GM18858 (cell line): ENCODE measurements at regions not wholly inside any gene's neighbourhood (a gene's known extent, or its start where the extent isn't known, plus 50 kb on each side); places are given as distances from the start of the nearest gene placed in this dataset.

Source experiments
- ATAC-seq: cut with Tn5 transposase; IDR thresholded peaks from one replicate; pipeline ENCODE4 v1.9.1; 2021; ENCODE audit not compliant: unreplicated experiment

DNA sequence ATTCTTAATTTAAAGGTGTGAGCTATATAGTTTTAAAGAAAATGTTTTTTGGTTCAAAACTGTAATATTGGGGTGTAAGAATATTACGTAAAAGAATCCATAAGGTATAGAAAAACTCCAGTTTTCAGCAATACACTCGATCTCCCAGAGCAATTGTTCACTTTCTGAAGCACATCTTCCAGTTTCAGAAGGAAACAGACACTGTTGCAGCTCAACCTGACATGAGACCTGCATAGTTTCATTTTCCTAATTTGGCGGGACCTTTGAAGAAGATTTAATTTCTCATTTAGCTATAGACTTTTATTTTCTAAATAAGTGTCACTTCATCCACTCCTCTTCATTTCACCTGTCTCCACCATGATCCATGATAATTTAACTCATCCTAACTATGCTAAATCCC, 281.5 kb downstream of the HTR1B start:
- ATAC-seq: no peak

DNA sequence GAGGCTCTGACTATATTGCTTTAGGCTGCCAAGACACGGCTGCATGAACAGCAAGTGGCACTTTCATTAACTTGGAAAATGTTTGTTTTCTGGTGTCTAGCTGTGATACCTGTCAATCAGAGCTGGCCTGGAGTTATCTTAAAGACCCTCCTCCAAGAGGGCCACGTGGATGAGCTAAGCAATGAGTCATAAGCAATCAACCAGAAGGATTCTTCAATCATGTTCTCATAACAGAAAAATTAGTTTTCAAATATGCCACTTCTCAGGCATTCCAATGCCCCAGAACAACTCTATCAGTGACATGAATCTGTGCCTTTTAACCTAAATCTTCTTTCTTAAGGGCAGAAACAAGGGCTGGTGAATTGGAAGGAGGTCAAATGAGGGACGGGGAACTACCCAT, 283.0 kb downstream of the HTR1B start:
- no peak for ATAC-seq

DNA sequence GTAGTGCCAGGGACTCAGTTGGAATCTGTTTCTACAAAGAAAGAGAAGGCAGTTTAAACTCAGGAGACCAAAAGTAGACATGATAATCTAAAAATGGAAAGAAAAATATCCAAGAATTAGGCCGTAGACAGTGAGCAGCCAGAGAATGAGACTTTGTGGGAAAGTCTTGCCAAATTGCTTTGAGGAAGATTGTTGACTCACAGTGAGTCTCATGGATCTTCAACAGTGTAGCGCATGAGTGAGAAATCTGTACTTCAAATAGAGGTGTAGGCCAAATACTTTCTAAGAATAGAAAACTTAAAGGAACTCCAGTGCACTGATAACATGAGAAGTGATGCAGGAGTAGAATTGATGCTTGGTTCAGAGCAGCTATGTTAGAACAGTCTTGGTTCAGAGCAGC, 284.5 kb downstream of the HTR1B start:
- ATAC-seq: no peak

GRCh38 chr6:77177470-77177869, 285.8 kb downstream of the HTR1B start:
- ATAC-seq: no peak

DNA sequence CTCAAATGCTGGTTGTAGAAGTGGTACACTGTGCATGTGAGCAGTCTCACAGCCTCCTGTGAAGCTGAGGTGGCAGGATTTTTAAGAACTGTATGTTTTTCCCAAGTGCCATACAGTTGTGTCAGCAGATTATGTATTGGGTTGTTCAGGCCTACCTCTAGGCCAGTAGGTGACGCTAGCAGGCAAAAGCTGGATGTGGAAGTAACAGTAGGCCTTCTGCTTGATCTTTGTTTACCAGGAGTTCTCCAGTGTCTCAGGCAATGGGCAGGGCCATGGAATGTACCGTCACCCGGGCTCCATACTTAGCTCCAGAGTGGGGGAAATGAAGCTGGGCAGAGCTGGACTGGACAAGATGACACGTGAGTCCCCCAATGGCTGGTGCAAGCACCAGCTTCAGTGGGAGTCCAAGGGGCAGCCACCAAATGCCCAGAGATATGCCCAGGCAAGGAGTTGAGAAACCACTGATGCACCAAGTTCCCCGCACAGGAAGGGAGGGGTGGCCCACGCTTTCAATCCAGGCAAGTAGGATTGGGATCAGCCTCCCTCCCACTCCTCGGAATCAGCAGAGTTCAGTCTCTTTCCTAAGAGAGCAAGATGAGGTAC, 289.7 kb downstream of the HTR1B start:
- ATAC-seq: no peak

DNA sequence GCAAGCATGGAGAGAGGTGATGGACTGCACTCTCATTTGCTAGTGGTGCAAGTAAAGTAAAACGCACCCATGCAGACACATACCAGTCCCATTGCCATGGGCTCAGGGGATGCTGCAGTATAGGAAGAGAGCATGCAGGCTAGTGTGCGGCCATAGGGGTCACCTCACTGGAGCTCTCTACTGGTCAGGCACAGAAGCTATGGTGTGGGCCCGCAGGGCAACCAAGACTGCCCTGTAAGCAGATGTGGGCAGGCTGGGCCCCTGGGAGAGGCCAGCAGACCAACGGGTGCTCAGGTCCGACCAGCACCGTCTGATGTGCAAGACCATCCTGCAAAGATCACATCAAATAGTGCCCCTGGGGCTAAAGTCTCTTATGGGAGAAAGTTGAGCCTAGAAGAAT, 290.7 kb downstream of the HTR1B start:
- ATAC-seq: no peak

- ATAC-seq: no peak
Measured at GRCh38 chr6:77159730-77160129, 303.6 kb downstream of the HTR1B start.

GRCh38 chr6:77151241-77151640, 312.1 kb downstream of the HTR1B start:
- no peak for ATAC-seq

DNA sequence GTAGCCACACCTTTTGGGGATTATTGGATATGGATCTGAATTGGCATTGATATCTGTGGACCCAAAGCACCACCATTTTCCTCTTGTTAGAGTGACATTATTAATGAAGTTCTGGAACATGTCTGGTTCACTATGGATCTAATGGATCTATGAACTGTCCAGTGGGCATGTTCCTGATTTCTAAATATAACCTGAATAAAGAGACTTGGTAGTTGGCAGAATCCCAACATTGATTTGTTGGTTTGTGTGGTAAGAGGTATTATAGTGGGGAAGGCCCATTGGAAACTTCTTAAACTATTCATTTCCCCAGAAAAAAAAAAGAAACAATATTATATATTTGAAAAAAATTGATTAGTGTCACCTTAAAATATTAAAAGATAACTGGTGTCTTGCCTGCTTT, 312.6 kb downstream of the HTR1B start:
- no peak for ATAC-seq

- ATAC-seq: no peak
Measured at GRCh38 chr6:77145244-77145643, 318.0 kb downstream of the HTR1B start.

- ATAC-seq: no peak
Measured at GRCh38 chr6:77143659-77144447, 319.4 kb downstream of the HTR1B start.

GRCh38 chr6:77136086-77136485, 327.2 kb downstream of the HTR1B start:
- no peak for ATAC-seq

DNA sequence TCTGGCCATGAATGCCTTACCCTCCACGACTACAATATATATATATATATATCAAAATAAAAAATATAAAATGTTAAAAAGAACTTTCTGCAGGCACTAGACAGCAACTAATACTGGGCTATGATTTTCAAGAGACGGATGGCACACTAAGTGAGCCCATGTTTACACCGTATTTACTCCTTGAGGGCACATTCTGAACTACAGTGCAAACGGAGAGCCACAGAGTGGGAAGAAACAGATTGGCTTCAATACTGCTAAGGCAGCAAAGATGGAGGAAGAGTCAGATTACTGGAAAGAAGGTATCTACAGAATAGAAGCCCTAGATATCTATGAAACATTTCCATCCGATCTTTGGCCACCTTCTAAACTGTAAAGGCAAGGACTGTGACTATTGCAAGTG, 330.3 kb downstream of the HTR1B start:
- ATAC-seq: no peak

DNA sequence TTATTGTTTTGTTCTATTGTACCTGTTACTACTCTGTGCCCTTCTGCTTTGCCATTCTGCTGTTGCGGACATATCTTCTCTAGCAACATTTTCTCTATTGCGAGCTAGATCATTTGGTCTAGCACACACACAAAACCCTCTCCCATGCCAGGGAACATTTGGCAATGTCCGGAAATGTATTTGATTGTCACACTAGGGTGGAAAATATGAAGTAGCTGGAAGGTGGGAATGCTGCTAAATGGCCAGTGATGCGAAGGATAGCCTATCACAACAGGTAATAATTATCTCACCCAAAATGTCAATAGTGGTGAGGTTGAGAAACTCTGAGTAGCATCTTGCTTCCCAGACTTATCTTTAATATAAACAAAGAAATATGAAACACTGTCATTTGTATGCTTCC, 331.9 kb downstream of the HTR1B start:
- ATAC-seq: no peak

DNA sequence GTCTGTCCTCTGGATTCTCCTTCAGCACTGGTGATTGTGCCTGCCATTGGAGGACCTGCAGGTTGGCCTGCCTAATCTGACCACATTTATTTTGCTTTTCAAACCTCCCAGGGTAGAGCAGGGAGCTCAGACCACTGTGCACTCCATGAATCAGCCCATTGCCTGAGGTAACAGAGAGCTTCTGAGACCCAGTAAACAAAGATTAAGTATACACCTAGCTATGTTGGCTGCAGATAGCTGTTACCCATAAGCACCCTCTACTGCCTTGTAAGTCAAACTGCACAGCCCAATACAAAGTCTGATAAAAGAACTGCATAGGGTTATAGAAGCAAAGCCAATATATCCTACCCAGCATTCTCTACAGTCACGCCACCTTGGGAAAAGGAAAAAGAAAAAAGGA, 338.7 kb downstream of the HTR1B start:
- ATAC-seq: no peak

DNA sequence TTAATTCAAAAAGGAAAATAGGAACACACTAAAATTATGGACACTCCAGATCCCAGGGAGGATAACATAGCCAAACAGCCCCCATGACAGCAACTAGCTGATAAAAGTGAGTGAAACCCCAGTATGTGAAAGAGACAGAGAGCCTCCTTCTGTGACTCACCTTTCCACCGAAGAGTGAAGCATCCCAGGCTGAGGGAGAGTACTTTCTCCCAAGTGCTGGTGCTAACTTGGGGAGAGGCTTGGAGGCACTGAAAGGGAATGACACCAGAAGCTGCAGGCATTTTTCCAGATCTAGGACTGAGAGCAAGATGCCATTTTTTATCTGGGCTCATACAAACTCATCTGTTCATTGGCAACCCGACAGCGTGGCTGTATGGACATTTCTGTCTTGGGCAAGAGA, 339.8 kb downstream of the HTR1B start:
- ATAC-seq: no peak

DNA sequence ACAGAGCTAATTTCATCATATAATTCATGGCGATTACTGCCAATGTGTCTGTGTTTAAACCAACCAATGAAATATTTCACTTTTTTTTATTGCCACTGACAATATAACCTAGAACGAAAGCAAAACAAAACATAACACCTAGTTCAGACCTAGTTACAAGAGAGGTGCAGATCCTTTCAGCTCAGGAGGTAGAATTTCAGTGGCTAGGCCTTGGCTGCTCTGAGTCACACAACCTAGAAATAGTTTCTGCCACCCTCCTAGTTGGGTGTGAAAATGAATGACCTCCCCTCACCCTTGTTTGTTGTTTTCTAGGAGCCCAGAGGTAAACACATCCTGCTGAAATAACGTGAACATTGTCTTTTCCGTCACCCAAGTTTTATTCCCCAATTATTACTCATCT, 356.3 kb downstream of the HTR1B start:
- no peak for ATAC-seq

DNA sequence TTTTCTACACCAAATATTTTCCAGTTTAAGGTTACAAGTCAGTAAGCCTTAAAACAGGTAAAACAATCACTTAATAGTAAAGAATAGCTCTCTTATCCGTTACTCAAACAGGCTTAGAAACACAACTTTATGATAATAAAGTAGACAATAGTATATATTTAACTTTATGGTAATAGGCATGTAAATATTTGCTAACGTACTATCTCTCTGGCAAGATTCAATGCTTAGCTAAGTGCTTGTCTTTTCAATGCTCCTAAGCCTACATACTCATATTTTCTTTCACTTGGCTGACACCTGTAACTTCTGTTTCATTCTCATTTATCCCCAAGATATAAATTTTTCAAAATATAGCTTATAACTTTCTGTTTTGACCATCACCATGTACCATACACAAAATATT, 358.2 kb downstream of the HTR1B start:
- ATAC-seq: no peak

DNA sequence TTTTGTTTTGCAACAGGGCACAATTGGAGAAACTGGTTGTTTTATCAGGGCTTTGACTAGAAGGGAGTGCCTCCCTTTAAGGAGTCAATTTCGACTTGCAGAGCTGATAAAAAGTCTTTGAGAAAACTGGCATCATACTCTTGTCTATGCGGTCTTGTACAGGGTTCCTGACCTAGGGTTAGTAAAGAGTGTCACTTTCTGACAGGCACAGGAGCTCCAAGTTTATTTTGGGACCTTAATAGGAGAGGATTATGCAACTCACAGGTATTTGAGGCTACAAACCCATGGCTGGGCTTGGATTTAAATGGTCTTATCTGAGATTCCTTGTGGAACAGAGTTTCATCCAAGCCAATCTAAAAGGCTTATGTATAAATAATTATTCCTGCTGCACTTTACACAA, 365.4 kb downstream of the HTR1B start:
- no peak for ATAC-seq

DNA sequence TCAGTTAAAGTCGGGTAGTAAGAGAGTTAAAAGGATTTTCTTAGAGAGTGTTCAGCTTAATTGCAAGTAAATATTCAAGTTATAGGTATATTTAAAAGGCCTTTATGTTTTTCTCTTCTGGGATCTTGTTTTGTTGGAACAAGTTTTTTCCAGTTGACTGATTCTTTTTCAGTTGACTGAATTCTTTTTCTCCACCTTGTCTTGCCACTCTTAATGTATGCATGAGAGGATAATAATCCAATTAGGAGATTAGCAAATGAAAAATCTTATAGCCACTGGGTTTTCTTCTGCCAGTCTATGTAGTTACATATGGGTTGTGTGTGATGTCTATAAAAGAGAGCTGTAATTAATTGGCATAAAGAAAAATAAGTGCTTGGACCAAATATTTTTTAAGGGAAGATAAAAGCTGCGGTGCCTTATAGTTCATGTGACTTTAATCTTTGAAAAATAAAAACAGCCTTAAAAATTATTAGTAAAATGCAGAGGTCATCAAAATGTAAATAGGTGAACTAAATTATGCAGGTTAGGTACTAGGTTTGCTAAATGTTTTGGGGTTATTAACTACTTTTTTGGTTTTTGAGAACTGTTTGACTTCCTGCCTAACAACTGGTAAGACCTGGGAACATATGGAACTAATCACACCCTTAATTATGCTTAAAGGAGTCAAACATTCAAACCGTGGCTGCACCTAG, 367.2 kb downstream of the HTR1B start:
- ATAC-seq: no peak

DNA sequence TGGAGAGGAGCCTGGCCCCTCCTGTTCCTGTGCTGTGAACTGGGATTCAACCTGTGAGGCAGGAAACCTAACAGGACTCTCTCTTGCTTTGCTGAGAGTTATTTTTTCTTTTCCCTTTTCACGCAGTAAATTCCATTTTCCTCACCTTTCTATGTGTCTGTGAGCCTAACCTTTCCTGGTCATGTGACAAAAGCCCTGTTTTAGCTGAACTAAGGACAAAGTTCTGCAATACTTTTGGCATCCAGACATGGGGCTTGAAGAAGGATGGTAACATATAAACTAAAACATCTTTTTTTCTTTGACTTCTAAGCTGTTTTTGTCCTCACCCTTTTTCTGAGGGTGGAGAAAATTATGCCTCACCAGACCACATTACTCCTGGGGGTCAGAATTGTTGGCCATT, 368.5 kb downstream of the HTR1B start:
- no peak for ATAC-seq

GRCh38 chr6:77092971-77093370, 370.3 kb downstream of the HTR1B start:
- no peak for ATAC-seq
